KOPT-K1 (cell line): ENCODE measurements at regions not wholly inside any gene's neighbourhood (a gene's known extent, or its start where the extent isn't known, plus 50 kb on each side); places are given as distances from the start of the nearest gene placed in this dataset.
"Not testable (repeated sequence)": the region's sequence is repeated elsewhere in the genome, so short reads cannot be mapped to it uniquely, and the experiment has no call there.

ENCODE experiments used
- H3K27ac ChIP-seq: fragments of 200-600 bp; sonication (generic); 2 replicates; pipeline ENCODE4 v1.5.1; 2016; ENCODE audit warnings: antibody characterized with exemption, mild to moderate bottlenecking, low read depth, low read length; ENCODE audit not compliant: poor library complexity, severe bottlenecking
- H3K36me3 ChIP-seq: fragments of 200-600 bp; sonication (generic); 2 replicates; pipeline ENCODE4 v1.5.1; 2017; ENCODE audit warnings: antibody characterized with exemption, mild to moderate bottlenecking, low read length, moderate library complexity; ENCODE audit not compliant: insufficient read depth
- H3K9me3 ChIP-seq: fragments of 200-600 bp; sonication (generic); 2 replicates; pipeline ENCODE4 v1.5.1; 2017; ENCODE audit warnings: antibody characterized with exemption, low read length, mild to moderate bottlenecking; ENCODE audit not compliant: insufficient read depth, poor library complexity, severe bottlenecking

GRCh38 chr10:62583876-62584615 is 209.9 kb downstream of the ZNF365 start:
- Histone ChIP-seq H3K9me3 (no peaks in the 10 kb centered on the region), H3K36me3 (no peaks in the 10 kb centered on the region), H3K27ac (no peak overlapping the region)

GRCh38 chr10:62584731-62585130 is 210.6 kb downstream of the ZNF365 start:
- no peak overlapping the region for H3K27ac ChIP-seq
- H3K9me3 ChIP-seq: no peaks in the 10 kb centered on the region
- H3K36me3 ChIP-seq: no peaks in the 10 kb centered on the region

GRCh38 chr10:62585211-62585775 is 211.1 kb downstream of the ZNF365 start:
- Histone ChIP-seq H3K27ac (no peak overlapping the region), H3K36me3 (no peaks in the 10 kb centered on the region), H3K9me3 (no peaks in the 10 kb centered on the region)

- no peaks in the 10 kb centered on the region for H3K9me3 ChIP-seq
Observed at GRCh38 chr10:62587011-62587410, 212.8 kb downstream of the ZNF365 start.

GRCh38 chr10:62588116-62588515 is 213.9 kb downstream of the ZNF365 start:
- H3K36me3 ChIP-seq: no peaks in the 10 kb centered on the region
- no peaks in the 10 kb centered on the region for H3K9me3 ChIP-seq
- H3K27ac ChIP-seq: no peak overlapping the region

More at GRCh38 chr10:62587011-62587410, 212.8 kb downstream of the ZNF365 start:
- H3K27ac ChIP-seq: no peak overlapping the region
- H3K36me3 ChIP-seq: no peaks in the 10 kb centered on the region

- Histone ChIP-seq H3K27ac (no peak overlapping the region), H3K9me3 (no peaks in the 10 kb centered on the region), H3K36me3 (no peaks in the 10 kb centered on the region)
Observed at GRCh38 chr10:62589689-62590088, 214.8 kb upstream of the ADO start.

- Histone ChIP-seq H3K36me3 (no peaks in the 10 kb centered on the region), H3K27ac (no peak overlapping the region), H3K9me3 (no peaks in the 10 kb centered on the region)
Observed at GRCh38 chr10:62590306-62590705, 214.2 kb upstream of the ADO start.

- no peaks in the 10 kb centered on the region for H3K9me3 ChIP-seq
- H3K27ac ChIP-seq: no peak overlapping the region
- H3K36me3 ChIP-seq: no peaks in the 10 kb centered on the region
Observed at GRCh38 chr10:62594093-62594520, 210.4 kb upstream of the ADO start.

- Histone ChIP-seq H3K27ac (no peak overlapping the region), H3K9me3 (no peaks in the 10 kb centered on the region), H3K36me3 (no peaks in the 10 kb centered on the region)
Observed at GRCh38 chr10:62597226-62597625, 207.3 kb upstream of the ADO start.

GRCh38 chr10:62599161-62599560 is 205.4 kb upstream of the ADO start:
- no peaks in the 10 kb centered on the region for H3K9me3 ChIP-seq
- no peaks in the 10 kb centered on the region for H3K36me3 ChIP-seq
- no peak overlapping the region for H3K27ac ChIP-seq

GRCh38 chr10:62606551-62606950 is 198.0 kb upstream of the ADO start:
- H3K9me3 ChIP-seq, H3K27ac ChIP-seq: not testable (repeated sequence)

GRCh38 chr10:62608189-62608875 is 196.2 kb upstream of the ADO start:
- H3K9me3 ChIP-seq, H3K27ac ChIP-seq, H3K36me3 ChIP-seq: not testable (repeated sequence)

More at GRCh38 chr10:62606551-62606950, 198.0 kb upstream of the ADO start:
- H3K36me3 ChIP-seq: not testable (repeated sequence)

GRCh38 chr10:62610649-62611229 is 193.8 kb upstream of the ADO start:
- Histone ChIP-seq H3K36me3 (no peaks in the 10 kb centered on the region), H3K9me3 (no peaks in the 10 kb centered on the region), H3K27ac (no peak overlapping the region)

- H3K9me3 ChIP-seq: no peaks in the 10 kb centered on the region
- H3K36me3 ChIP-seq: no peaks in the 10 kb centered on the region
- H3K27ac ChIP-seq: no peak overlapping the region
Observed at GRCh38 chr10:62613424-62613823, 191.1 kb upstream of the ADO start.

- no peaks in the 10 kb centered on the region for H3K36me3 ChIP-seq
- no peaks in the 10 kb centered on the region for H3K9me3 ChIP-seq
- no peak overlapping the region for H3K27ac ChIP-seq
Observed at GRCh38 chr10:62613859-62614258, 190.7 kb upstream of the ADO start.
